ENCODE measurements at regions not wholly inside any gene's neighbourhood (a gene's known extent, or its start where the extent isn't known, plus 50 kb on each side); places are given as distances from the start of the nearest gene placed in this dataset.
A peak's percentile ranks its signal among the peaks of the same experiment; 100 is the strongest.
"Not testable (repeated sequence)": the region's sequence is repeated elsewhere in the genome, so short reads cannot be mapped to it uniquely, and the experiment has no call there.

DNA sequence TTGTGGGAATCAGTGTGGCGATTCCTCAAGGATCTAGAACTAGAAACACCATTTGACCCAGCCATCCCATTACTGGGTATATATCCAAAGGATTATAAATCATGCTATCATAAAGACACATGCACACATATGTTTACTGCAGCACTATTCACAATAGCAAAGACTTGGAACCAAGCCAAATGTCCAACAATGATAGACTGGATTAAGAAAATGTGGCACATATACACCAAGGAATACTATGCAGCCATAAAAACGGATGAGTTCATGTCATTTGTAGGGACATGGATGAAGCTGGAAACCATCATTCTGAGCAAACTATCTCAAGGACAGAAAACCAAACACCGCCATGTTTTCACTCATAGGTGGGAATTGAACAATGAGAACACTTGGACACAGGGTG is 250.9 kb upstream of the FGF13 start:
- H3K4me3 ChIP-seq; H3K27ac ChIP-seq; ATAC-seq (replicated peaks in 6 of 8); in situ Hi-C loops (cut with MboI; ENCODE audit: low pct_unique_long_range_greater_than_20kb in 2 of 9, low sequenced_read_pairs in 9 of 9, unreplicated experiment in 9 of 9); H3K4me1 ChIP-seq (replicated peaks in 1 of 2): not testable (repeated sequence)
- WGBS, 10 experiments: 25 to 100% (median 80%) methylated on average over 1 of the region's 3 CpGs; no CpG with 5 or more reads in 7 of the 10 experiments

DNA sequence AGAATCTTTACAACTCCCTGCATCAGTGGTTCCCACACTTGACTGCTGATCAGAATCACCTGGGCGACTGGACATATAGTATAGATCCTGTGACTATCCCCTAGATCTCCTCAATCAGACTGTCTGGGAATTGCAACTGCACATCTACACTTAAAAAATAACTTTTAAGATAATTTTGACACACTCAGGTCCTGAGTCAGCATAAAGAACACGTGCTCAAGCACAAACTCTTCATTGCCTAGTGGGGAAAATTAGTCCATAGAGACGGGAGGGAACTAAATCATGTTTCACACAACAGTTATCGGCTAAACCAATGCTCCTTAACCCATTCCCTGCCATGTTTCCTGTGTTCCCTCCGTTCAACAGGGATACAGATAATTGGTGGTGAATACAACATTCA is 243.5 kb upstream of the FGF13 start:
- in situ Hi-C loops (cut with MboI; ENCODE audit: low pct_unique_long_range_greater_than_20kb in 2 of 9, low sequenced_read_pairs in 9 of 9, unreplicated experiment in 9 of 9): no loop called here
- ATAC-seq (replicated peaks in 6 of 8): no peak
- Histone ChIP-seq H3K4me3 (no peak overlapping the region), H3K27ac (no peak overlapping the region), H3K4me1 (replicated peaks in 1 of 2) (no peaks in the 10 kb centered on the region)
- 26 to 100% (median 80%) methylated on average over 1 to 3 of the region's 5 CpGs; no CpG with 5 or more reads in 4 of the 10 experiments for WGBS, 10 experiments

DNA sequence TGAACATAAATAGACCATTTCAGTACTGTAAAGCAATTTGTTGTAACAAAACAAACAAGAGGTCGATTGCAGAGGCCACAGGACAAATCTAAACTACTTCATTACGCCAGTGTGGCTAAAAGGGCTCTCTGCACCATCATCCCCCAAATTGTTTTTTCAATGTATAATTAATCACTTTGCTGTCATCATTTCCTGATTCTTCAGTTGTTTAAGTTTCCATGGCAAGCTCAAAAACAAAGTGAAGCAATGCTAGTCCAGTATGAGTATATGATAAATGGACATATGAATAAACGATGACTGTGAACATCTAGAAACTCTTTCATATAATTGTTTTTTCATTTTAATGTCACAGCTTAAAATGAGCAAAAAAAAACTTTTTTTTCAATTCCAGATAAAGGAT is 235.4 kb upstream of the FGF13 start:
- in situ Hi-C loops (cut with MboI; ENCODE audit: low pct_unique_long_range_greater_than_20kb in 2 of 9, low sequenced_read_pairs in 9 of 9, unreplicated experiment in 9 of 9): no loop called here
- Histone ChIP-seq H3K27ac (no peak overlapping the region), H3K4me3 (no peak overlapping the region), H3K4me1 (replicated peaks in 1 of 2) (no peaks in the 10 kb centered on the region)
- 6 to 60% (median 28%) methylated on average over 1 to 3 of the region's 3 CpGs; no CpG with 5 or more reads in 4 of the 10 experiments for WGBS, 10 experiments
- peak in 1 of 8 experiments; percentile 18 for ATAC-seq (replicated peaks in 6 of 8)

DNA sequence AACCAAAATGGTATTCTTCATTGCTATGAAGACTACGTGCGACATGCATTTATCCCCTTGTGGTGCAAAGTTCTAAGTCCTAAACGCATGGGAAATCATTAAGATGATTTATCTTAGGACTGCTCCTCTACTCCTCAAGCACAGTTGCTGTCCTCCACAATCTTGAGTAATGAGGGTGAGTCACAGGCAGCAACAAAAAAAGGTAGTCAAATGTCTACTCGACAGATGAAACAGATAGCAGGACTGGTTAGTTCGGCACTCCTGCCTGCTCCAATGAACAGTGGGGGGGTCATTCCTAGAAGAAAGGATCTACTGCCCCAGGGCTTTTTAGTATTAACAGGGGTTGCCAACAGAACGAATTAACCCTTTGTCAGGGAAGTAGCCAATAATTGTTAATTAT is 233.7 kb upstream of the FGF13 start:
- Histone ChIP-seq H3K27ac (no peak overlapping the region), H3K4me1 (replicated peaks in 1 of 2) (no peaks in the 10 kb centered on the region), H3K4me3 (no peak overlapping the region)
- in situ Hi-C loops (cut with MboI; ENCODE audit: low pct_unique_long_range_greater_than_20kb in 2 of 9, low sequenced_read_pairs in 9 of 9, unreplicated experiment in 9 of 9): no loop called here
- ATAC-seq (replicated peaks in 6 of 8): peak in 4 of 8 experiments; percentile 61 to 76 (median 68)
- WGBS, 10 experiments: 59 to 70% (median 63%) methylated on average over 1 to 6 of the region's 6 CpGs; no CpG with 5 or more reads in 6 of the 10 experiments

DNA sequence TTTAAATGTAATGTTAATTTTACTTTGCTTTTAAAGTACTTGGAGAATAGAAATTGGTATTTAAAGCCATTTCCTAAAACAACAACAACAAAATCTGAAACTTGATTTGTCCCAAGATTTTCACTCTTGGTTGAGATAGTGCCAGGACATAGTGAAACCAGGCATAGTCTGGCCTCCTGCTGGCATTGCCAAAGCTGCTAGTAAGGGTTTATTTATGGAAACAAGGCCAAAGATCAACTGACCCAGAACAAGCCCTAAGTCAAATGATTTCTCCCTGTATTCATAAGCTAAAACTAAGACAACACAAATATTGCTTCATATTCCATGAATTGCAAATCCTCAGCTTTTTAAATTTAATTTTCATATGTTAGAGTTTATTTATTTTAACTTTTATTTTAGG is 227.5 kb upstream of the FGF13 start:
- H3K4me3 ChIP-seq: no peak overlapping the region
- H3K27ac ChIP-seq: no peak overlapping the region
- ATAC-seq (replicated peaks in 6 of 8): no peak
- H3K4me1 ChIP-seq (replicated peaks in 1 of 2): no peaks in the 10 kb centered on the region
- in situ Hi-C loops (cut with MboI; ENCODE audit: low pct_unique_long_range_greater_than_20kb in 2 of 9, low sequenced_read_pairs in 9 of 9, unreplicated experiment in 9 of 9): no loop called here

DNA sequence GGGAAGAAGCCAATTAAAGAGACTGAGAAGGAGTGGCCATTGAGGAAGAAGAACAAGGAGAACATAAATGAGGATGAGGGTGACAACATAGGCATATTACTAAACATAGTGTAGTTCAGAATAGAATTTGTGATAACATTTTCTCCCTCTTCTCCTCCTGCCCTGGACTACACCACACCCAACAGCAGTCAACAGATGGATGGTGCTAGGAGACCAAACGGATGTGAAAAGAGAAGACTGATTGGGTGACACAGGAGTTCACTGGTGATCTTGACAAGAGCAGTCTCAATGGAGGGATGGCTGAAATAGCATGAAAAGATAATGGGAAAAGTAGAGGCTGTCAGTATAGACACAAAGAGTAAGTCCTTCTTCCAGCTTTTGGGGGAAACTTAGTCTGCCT is 226.5 kb upstream of the FGF13 start:
- no peaks in the 10 kb centered on the region for H3K4me1 ChIP-seq (replicated peaks in 1 of 2)
- ATAC-seq (replicated peaks in 6 of 8): peak in 2 of 8 experiments; percentile 38 to 76
- in situ Hi-C loops (cut with MboI; ENCODE audit: low pct_unique_long_range_greater_than_20kb in 2 of 9, low sequenced_read_pairs in 9 of 9, unreplicated experiment in 9 of 9): no loop called here
- no peak overlapping the region for H3K4me3 ChIP-seq
- no peak overlapping the region for H3K27ac ChIP-seq
- 38 to 67% (median 67%) methylated on average over 1 of the region's 1 CpG; no CpG with 5 or more reads in 7 of the 10 experiments for WGBS, 10 experiments

DNA sequence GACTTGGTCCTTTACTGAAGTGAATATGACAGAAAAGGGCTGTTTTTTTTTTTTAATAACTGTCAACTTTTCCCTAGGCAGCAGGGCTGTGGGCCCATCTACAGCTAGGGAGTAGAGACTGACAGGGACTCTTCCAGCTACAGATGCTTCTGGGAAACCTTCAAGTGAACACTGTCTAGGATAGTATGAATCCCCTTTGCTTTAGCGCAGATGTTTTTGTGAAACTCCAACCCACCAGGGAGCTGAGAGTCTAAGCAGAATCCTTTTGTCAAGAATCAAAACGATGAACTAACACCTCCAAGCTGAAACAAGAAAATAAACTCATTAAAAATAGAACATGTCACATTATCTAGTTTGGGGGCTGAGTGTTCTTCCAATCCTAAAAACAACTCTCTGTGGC is 219.7 kb upstream of the FGF13 start:
- in situ Hi-C loops (cut with MboI; ENCODE audit: low pct_unique_long_range_greater_than_20kb in 2 of 9, low sequenced_read_pairs in 9 of 9, unreplicated experiment in 9 of 9): no loop called here
- ATAC-seq (replicated peaks in 6 of 8): no peak
- WGBS, 10 experiments: 10 to 86% methylated on average over 1 to 2 of the region's 2 CpGs; no CpG with 5 or more reads in 8 of the 10 experiments

DNA sequence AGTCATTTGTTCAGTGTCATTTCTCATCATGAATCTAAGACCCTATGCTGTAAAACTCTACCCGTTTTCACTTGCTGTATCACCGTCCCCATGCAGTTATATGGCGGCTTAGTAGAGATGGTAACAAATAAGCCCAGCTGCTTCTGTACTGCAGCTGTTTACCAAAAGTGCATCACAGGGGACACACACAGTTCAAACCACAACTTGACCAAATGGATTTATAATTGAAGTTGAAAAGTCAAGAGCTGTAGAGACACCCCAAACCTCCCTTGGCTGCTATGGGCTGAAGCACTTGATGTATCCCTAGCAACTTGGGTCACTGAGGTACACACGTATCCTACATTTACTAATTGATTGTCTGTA is 219.0 kb upstream of the FGF13 start:
- in situ Hi-C loops (cut with MboI; ENCODE audit: low pct_unique_long_range_greater_than_20kb in 2 of 9, low sequenced_read_pairs in 9 of 9, unreplicated experiment in 9 of 9): no loop called here
- no peak for ATAC-seq (replicated peaks in 6 of 8)
- WGBS, 10 experiments: 42 to 100% (median 82%) methylated on average over 2 to 4 of the region's 4 CpGs; no CpG with 5 or more reads in 6 of the 10 experiments
- no peak overlapping the region for H3K27ac ChIP-seq
- H3K4me3 ChIP-seq: no peak overlapping the region
- H3K4me1 ChIP-seq (replicated peaks in 1 of 2): no peaks in the 10 kb centered on the region

More for the DNA sequence above, 219.7 kb upstream of the FGF13 start:
- Histone ChIP-seq H3K4me1 (replicated peaks in 1 of 2) (no peaks in the 10 kb centered on the region), H3K4me3 (no peak overlapping the region), H3K27ac (no peak overlapping the region)

DNA sequence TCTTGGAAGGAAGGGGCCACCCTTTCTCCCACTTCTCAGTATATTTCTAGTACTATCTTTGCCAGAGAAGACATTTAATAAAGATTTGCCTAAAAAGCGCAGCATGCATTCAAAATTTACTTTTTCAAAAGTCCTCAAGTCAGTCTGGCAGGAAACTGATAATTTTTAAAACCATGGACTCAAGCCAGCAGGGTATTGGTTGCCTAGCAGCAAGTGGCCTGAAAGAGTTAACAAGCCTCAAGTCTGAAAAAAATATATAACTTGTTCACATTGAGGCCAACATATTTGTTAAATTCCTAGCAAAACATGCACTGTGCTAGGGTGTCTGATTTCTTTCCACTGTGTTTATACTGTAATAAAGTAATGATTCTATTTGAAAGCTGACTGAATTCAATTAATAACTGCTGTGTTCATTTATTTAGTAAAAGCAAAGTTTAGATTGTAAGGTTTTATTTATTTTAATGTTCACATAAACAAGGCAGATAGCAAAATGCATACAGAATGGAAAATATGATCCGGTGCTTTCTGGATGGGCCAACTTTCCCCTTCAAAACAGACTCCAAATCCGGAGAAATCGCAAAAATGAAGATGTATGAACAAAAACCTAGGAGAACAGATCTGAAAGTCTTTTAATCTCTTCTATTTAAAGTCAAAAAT is 218.5 kb upstream of the FGF13 start:
- in situ Hi-C loops (cut with MboI; ENCODE audit: low pct_unique_long_range_greater_than_20kb in 2 of 9, low sequenced_read_pairs in 9 of 9, unreplicated experiment in 9 of 9): no loop called here
- no peak overlapping the region for H3K4me3 ChIP-seq
- no peak overlapping the region for H3K27ac ChIP-seq
- no peaks in the 10 kb centered on the region for H3K4me1 ChIP-seq (replicated peaks in 1 of 2)
- ATAC-seq (replicated peaks in 6 of 8): no peak
- WGBS, 10 experiments: 15 to 100% (median 90%) methylated on average over 1 to 4 of the region's 4 CpGs; no CpG with 5 or more reads in 4 of the 10 experiments

DNA sequence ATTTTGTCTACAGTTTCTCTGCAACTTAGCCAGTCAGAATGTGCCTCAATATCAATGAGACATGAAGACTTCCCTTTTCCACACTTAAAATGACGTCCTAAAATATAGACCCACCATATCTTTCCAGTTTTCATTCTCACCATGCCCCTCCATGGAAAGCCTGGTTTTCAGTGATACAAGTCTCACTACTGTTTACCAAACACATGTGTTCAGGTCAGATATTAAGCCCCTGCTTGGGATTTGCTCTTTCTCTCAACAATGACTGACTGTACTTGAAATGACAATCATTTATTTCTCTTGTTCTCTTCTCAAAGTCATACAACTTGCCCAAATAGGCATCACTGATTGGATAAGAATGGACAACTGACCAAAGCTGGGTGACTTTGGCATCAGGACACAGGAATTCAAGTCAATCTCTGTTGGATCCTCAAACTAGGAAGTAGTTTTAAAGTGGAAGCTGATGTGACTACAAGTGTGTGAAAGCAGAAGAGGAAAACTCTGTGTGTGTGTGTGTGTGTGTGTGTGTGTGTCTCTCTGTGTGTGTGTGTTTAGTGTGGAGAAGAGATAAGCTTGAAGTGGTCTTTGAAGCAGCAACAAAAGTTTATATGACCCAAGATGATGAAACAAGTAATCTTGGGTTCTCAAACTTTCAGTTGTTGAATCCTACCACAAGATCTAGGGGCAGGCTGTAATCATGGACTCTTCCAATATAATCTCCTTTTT is 217.4 kb upstream of the FGF13 start:
- no peaks in the 10 kb centered on the region for H3K4me1 ChIP-seq (replicated peaks in 1 of 2)
- 20% methylated on average over 1 of the region's 1 CpG; no CpG with 5 or more reads in 9 of the 10 experiments for WGBS, 10 experiments
- no peak overlapping the region for H3K27ac ChIP-seq
- no peak for ATAC-seq (replicated peaks in 6 of 8)
- no peak overlapping the region for H3K4me3 ChIP-seq
- in situ Hi-C loops (cut with MboI; ENCODE audit: low pct_unique_long_range_greater_than_20kb in 2 of 9, low sequenced_read_pairs in 9 of 9, unreplicated experiment in 9 of 9): no loop called here

DNA sequence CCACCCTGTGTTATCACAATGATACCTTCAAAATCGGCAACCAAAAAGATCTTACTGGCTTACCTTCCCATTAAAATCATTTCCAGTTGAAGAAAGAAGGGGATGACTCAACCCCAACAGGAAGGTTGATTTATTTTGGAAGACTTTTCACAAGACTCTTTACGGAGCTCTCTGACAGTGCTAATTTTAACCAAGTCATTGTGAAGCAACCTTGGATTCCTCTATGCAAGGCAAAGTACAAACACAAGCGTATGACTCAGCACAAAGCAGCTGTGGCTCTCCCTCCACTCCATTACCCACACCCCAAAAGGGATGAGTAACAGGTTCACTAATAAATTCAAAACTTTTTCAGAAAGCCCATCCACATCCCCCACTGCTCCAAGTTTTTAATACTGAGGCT is 213.8 kb upstream of the FGF13 start:
- Histone ChIP-seq H3K27ac (no peak overlapping the region), H3K4me1 (replicated peaks in 1 of 2) (no peaks in the 10 kb centered on the region), H3K4me3 (no peak overlapping the region)
- ATAC-seq (replicated peaks in 6 of 8): peak; percentile 25 to 100 (median 70)
- 39% methylated on average over 3 of the region's 3 CpGs; no CpG with 5 or more reads in 9 of the 10 experiments for WGBS, 10 experiments
- in situ Hi-C loops (cut with MboI; ENCODE audit: low pct_unique_long_range_greater_than_20kb in 2 of 9, low sequenced_read_pairs in 9 of 9, unreplicated experiment in 9 of 9): no loop called here

DNA sequence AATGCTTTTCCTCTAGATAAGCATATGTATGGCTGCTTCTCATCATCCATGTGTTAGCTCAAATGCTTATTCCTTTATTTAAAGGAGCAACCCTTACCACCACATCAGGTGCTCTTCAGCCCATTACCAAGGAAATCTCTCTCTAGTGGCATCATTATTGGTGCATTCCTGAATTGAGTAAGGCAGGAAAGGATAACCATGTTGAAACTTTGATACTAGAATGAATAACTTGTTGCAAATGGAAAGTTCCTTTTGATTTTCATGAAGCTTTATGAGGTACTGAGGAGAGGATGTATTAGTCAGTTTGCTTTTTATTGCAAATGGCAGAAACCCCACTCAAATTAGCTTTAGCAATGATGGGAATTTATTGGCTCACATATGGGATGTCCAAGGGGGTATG is 212.3 kb upstream of the FGF13 start:
- no peak overlapping the region for H3K4me3 ChIP-seq
- in situ Hi-C loops (cut with MboI; ENCODE audit: low pct_unique_long_range_greater_than_20kb in 2 of 9, low sequenced_read_pairs in 9 of 9, unreplicated experiment in 9 of 9): no loop called here
- H3K27ac ChIP-seq: no peak overlapping the region
- H3K4me1 ChIP-seq (replicated peaks in 1 of 2): no peaks in the 10 kb centered on the region
- no peak for ATAC-seq (replicated peaks in 6 of 8)

DNA sequence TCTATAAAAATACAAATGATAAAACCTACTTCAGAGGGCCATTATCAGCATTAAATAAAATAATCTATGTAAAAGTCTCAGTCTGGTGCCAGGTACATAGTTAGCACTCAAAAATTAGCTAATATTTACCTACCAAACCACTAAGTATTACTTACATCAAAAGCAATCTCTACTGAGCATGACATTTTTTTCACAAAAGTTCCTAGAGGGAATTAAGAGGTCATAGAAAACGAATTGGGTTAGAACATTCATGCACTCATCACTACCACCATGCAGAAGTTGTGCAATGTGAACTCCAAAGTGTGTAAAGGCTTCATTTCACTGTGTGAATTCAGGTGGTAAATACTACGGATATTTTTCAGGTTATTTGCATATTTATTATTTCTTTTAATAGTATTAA is 209.5 kb upstream of the FGF13 start:
- Histone ChIP-seq H3K4me3 (no peak overlapping the region), H3K27ac (no peak overlapping the region), H3K4me1 (replicated peaks in 1 of 2) (no peaks in the 10 kb centered on the region)
- no peak for ATAC-seq (replicated peaks in 6 of 8)
- in situ Hi-C loops (cut with MboI; ENCODE audit: low pct_unique_long_range_greater_than_20kb in 2 of 9, low sequenced_read_pairs in 9 of 9, unreplicated experiment in 9 of 9): no loop called here
- 10 to 51% (median 32%) methylated on average over 1 to 2 of the region's 2 CpGs; no CpG with 5 or more reads in 4 of the 10 experiments for WGBS, 10 experiments

DNA sequence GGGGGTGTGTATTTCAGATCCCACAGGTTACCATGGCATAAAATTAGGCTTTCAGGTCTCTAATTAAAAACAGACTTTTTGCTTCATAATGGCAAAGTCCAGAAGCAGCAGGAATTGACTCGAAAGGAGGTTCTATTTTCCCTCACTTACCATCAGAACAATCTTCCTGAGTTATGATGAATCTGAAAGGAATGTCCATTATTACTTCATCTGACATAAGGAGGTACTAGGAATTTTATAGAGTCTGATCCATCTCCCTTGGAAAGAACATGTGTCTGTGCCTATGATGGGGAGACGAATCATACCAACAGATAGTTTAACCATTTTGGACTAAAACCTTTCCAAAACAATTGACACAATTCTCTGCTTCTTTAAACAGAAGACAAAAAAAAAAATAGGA is 206.3 kb upstream of the FGF13 start:
- peak in 2 of 8 experiments; percentile 32 to 65 for ATAC-seq (replicated peaks in 6 of 8)
- 0 to 100% (median 39%) methylated on average over 1 to 2 of the region's 2 CpGs; no CpG with 5 or more reads in 3 of the 10 experiments for WGBS, 10 experiments
- H3K27ac ChIP-seq: no peak overlapping the region
- H3K4me3 ChIP-seq: no peak overlapping the region
- in situ Hi-C loops (cut with MboI; ENCODE audit: low pct_unique_long_range_greater_than_20kb in 2 of 9, low sequenced_read_pairs in 9 of 9, unreplicated experiment in 9 of 9): no loop called here
- H3K4me1 ChIP-seq (replicated peaks in 1 of 2): no peaks in the 10 kb centered on the region

Measured in motor neuron (in vitro differentiated cells).